Peyer's patch (tissue), 4 donors: ENCODE measurements at regions not wholly inside any gene's neighbourhood (a gene's known extent, or its start where the extent isn't known, plus 50 kb on each side); places are given as distances from the start of the nearest gene placed in this dataset.

Source experiments
- POLR2A ChIP-seq, 2 donors: fragments of 450-650 bp; IDR thresholded peaks; one replicate each; pipeline ENCODE4 v1.5.1; 2017; ENCODE audit warnings: antibody characterized with exemption in 2 of 2, mild to moderate bottlenecking in 2 of 2, moderate library complexity in 2 of 2
- TF ChIP-seq, protein P1 (sequence below), 6 experiments: fragments of 450-650 bp in 4 of 6; fragments of 200-600 bp in 2 of 6; sonication (generic) in 1 of 6; IDR thresholded peaks; one replicate each; pipeline ENCODE4 v1.5.1; 2017 to 2019; ENCODE audit warnings: antibody characterized with exemption in 6 of 6, mild to moderate bottlenecking in 3 of 6, moderate library complexity in 1 of 6

DNA sequence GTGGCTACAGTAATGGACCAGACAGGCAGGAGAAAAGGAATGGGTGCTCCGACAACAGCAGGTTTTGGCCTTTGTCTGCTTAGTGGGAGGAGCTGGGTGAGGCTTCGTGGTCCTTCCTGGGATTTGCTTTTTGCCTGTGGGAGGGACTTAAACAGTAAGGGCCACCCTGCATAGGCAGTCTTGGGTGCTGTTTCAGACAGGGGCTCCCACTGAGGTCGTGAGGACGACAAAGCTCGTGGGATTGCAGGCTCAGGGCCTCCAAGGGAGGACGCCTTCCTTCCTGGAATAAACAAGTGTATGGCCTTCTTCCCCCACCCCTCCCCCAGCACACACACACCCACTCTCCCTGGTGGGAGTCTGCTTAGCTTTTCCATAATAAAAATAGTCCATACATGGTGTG is 63.1 kb downstream of the FZD10 start:
- TF ChIP-seq, protein P1, sequence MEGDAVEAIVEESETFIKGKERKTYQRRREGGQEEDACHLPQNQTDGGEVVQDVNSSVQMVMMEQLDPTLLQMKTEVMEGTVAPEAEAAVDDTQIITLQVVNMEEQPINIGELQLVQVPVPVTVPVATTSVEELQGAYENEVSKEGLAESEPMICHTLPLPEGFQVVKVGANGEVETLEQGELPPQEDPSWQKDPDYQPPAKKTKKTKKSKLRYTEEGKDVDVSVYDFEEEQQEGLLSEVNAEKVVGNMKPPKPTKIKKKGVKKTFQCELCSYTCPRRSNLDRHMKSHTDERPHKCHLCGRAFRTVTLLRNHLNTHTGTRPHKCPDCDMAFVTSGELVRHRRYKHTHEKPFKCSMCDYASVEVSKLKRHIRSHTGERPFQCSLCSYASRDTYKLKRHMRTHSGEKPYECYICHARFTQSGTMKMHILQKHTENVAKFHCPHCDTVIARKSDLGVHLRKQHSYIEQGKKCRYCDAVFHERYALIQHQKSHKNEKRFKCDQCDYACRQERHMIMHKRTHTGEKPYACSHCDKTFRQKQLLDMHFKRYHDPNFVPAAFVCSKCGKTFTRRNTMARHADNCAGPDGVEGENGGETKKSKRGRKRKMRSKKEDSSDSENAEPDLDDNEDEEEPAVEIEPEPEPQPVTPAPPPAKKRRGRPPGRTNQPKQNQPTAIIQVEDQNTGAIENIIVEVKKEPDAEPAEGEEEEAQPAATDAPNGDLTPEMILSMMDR (IDR thresholded peaks at IDR 0.05) = no peak
- no peak for TF ChIP-seq POLR2A (IDR thresholded peaks at IDR 0.05)
